Testis (tissue), 2 donors: ENCODE measurements at regions not wholly inside any gene's neighbourhood (a gene's known extent, or its start where the extent isn't known, plus 50 kb on each side); places are given as distances from the start of the nearest gene placed in this dataset.

Source experiments
- CTCF ChIP-seq, 3 experiments: fragments of 450-650 bp in 2 of 3; fragments of 200-600 bp in 1 of 3; sonication (generic) in 1 of 3; IDR thresholded peaks; one replicate each; pipeline ENCODE4 v1.5.1; 2016 to 2019; ENCODE audit warnings: antibody characterized with exemption in 3 of 3, mild to moderate bottlenecking in 2 of 3, moderate library complexity in 1 of 3
- POLR2A ChIP-seq: fragments of 450-650 bp; IDR thresholded peaks from one replicate; pipeline ENCODE4 v1.6.1; 2017; ENCODE audit warnings: antibody characterized with exemption, mild to moderate bottlenecking, moderate library complexity

GRCh38 chr20:63100926-63101699 is 94.3 kb upstream of the BHLHE23 start:
- TF ChIP-seq CTCF (IDR thresholded peaks at IDR 0.05) = no peak
- no peak for TF ChIP-seq POLR2A
